DOHH2 (cell line): ENCODE measurements at regions not wholly inside any gene's neighbourhood (a gene's known extent, or its start where the extent isn't known, plus 50 kb on each side); places are given as distances from the start of the nearest gene placed in this dataset.

Experiments used
- CTCF ChIP-seq: fragments of 200-600 bp; sonication (generic); IDR thresholded peaks from one replicate; pipeline ENCODE4 v1.5.1; 2014; ENCODE audit warnings: antibody characterized with exemption, mild to moderate bottlenecking, low read depth, low read length; ENCODE audit not compliant: poor library complexity, severe bottlenecking
- EZH2phosphoT487 ChIP-seq: fragments of 200-600 bp; sonication (generic); IDR thresholded peaks from 2 replicates; pipeline ENCODE4 v1.6.1; 2017; ENCODE audit warnings: borderline replicate concordance, mild to moderate bottlenecking, antibody characterized with exemption, low read length, moderate library complexity, mixed read lengths

GRCh38 chr18:66325251-66325650 is 278.6 kb downstream of the CDH19 start:
- TF ChIP-seq CTCF = no peak
- TF ChIP-seq EZH2phosphoT487 = no peak
